ENCODE measurements at regions not wholly inside any gene's neighbourhood (a gene's known extent, or its start where the extent isn't known, plus 50 kb on each side); places are given as distances from the start of the nearest gene placed in this dataset.

DNA sequence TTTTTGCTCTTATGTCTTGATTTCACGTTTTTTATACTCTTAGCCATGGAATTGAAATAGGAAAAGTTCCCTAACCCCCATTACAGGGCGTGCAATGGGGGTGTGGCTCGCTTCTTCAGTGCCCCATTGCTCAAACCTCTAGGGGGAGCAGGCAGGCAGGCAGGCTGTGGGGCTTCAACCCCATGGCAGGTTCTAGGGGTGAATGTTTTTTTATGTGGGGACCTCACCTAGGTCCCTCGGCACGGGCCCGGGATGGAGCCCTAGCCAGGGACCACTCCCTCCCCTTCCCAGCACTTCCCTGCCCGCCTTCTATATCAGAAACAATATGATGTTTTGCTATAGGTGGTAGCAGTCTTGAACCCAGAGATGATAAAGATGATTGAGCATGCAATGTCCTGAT lies 221.3 kb upstream of the SMC2 start:
- no peak overlapping the region for H3K4me3 ChIP-seq (ENCODE audit: control insufficient read depth in 2 of 3, extremely low read depth in 1 of 3, insufficient read depth in 2 of 3, low read depth in 1 of 3, low read length in 3 of 3)
- H3K4me1 ChIP-seq (ENCODE audit: control insufficient read depth, extremely low read depth, insufficient read depth, low read length): no peaks in the 10 kb centered on the region
- H3K36me3 ChIP-seq (ENCODE audit: control insufficient read depth in 2 of 2, extremely low read depth in 1 of 2, insufficient read depth in 2 of 2, low read length in 2 of 2): no peaks in the 10 kb centered on the region
- no peaks in the 10 kb centered on the region for H3K9me3 ChIP-seq (ENCODE audit: control insufficient read depth, low read depth, low read length)
- no peak overlapping the region for H3K27ac ChIP-seq (ENCODE audit: control insufficient read depth, insufficient read depth, low read length)
- H3K4me2 ChIP-seq (ENCODE audit: control insufficient read depth, extremely low read depth, insufficient read depth, low read depth, low read length): no peak overlapping the region
- H3K27me3 ChIP-seq (ENCODE audit: control insufficient read depth, extremely low read depth, insufficient read depth, low read length): no peaks in the 10 kb centered on the region
- H4K20me1 ChIP-seq (ENCODE audit: control insufficient read depth, extremely low read depth, insufficient read depth, low read length): no peaks in the 10 kb centered on the region
- H3K79me2 ChIP-seq (ENCODE audit: control insufficient read depth, insufficient read depth, low read length): no peaks in the 10 kb centered on the region
- no peak overlapping the region for H2AFZ ChIP-seq (ENCODE audit: control insufficient read depth, low read length)
- no peak overlapping the region for H3K9ac ChIP-seq (ENCODE audit: control insufficient read depth, extremely low read depth, insufficient read depth, low read length)
- H3K9me1 ChIP-seq (ENCODE audit: control insufficient read depth, extremely low read depth, insufficient read depth, low read length): no peaks in the 10 kb centered on the region
- dilution Hi-C loops (cut with MboI; ENCODE audit: extremely low pct_ligation_motif_present, low sequenced_read_pairs): no loop called here
- no peak for DNase-seq (ENCODE audit: low read depth, low spot score)
- TF ChIP-seq, protein P1, sequence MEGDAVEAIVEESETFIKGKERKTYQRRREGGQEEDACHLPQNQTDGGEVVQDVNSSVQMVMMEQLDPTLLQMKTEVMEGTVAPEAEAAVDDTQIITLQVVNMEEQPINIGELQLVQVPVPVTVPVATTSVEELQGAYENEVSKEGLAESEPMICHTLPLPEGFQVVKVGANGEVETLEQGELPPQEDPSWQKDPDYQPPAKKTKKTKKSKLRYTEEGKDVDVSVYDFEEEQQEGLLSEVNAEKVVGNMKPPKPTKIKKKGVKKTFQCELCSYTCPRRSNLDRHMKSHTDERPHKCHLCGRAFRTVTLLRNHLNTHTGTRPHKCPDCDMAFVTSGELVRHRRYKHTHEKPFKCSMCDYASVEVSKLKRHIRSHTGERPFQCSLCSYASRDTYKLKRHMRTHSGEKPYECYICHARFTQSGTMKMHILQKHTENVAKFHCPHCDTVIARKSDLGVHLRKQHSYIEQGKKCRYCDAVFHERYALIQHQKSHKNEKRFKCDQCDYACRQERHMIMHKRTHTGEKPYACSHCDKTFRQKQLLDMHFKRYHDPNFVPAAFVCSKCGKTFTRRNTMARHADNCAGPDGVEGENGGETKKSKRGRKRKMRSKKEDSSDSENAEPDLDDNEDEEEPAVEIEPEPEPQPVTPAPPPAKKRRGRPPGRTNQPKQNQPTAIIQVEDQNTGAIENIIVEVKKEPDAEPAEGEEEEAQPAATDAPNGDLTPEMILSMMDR (optimal IDR thresholded peaks at IDR 0.05 in 1 of 3, IDR thresholded peaks at IDR 0.05 in 1 of 3, conservative IDR thresholded peaks at IDR 0.05 in 1 of 3; ENCODE audit: extremely low read depth in 1 of 3, insufficient read depth in 2 of 3, low read length in 3 of 3): no peak
- no peak for TF ChIP-seq EZH2 (IDR thresholded peaks at IDR 0.05; ENCODE audit: low read length)
- FAIRE-seq: no peak

DNA sequence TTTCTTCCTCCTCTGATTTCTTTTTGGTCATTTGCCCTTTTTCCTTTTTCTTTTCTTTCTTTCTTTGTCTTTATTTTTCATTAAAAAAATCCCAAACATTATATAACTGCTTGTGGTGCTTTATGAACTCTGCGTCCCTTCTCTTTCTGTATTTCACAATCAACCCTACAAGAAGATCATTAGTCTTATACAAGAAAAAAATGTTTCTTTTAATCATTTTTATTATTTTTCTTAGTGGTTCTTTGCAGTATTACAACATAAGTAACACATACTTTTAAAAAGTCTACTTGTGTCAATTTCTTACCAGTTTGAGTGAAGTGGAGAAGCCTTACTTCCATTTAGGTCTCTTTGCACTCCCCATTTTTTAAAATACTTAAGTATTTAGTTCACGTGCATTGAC lies 212.7 kb upstream of the SMC2 start:
- no peak for DNase-seq (ENCODE audit: low read depth, low spot score)
- Histone ChIP-seq H3K4me3 (ENCODE audit: control insufficient read depth in 2 of 3, extremely low read depth in 1 of 3, insufficient read depth in 2 of 3, low read depth in 1 of 3, low read length in 3 of 3) (no peak overlapping the region), H3K27me3 (ENCODE audit: control insufficient read depth, extremely low read depth, insufficient read depth, low read length) (no peaks in the 10 kb centered on the region), H3K79me2 (ENCODE audit: control insufficient read depth, insufficient read depth, low read length) (no peaks in the 10 kb centered on the region), H3K9ac (ENCODE audit: control insufficient read depth, extremely low read depth, insufficient read depth, low read length) (no peak overlapping the region), H3K4me2 (ENCODE audit: control insufficient read depth, extremely low read depth, insufficient read depth, low read depth, low read length) (no peak overlapping the region), H3K36me3 (ENCODE audit: control insufficient read depth in 2 of 2, extremely low read depth in 1 of 2, insufficient read depth in 2 of 2, low read length in 2 of 2) (no peaks in the 10 kb centered on the region), H3K9me3 (ENCODE audit: control insufficient read depth, low read depth, low read length) (no peaks in the 10 kb centered on the region), H3K9me1 (ENCODE audit: control insufficient read depth, extremely low read depth, insufficient read depth, low read length) (no peaks in the 10 kb centered on the region), H2AFZ (ENCODE audit: control insufficient read depth, low read length) (no peak overlapping the region), H3K4me1 (ENCODE audit: control insufficient read depth, extremely low read depth, insufficient read depth, low read length) (no peaks in the 10 kb centered on the region), H4K20me1 (ENCODE audit: control insufficient read depth, extremely low read depth, insufficient read depth, low read length) (no peaks in the 10 kb centered on the region), H3K27ac (ENCODE audit: control insufficient read depth, insufficient read depth, low read length) (no peak overlapping the region)
- TF ChIP-seq, protein P1 (optimal IDR thresholded peaks at IDR 0.05 in 1 of 3, IDR thresholded peaks at IDR 0.05 in 1 of 3, conservative IDR thresholded peaks at IDR 0.05 in 1 of 3; ENCODE audit: extremely low read depth in 1 of 3, insufficient read depth in 2 of 3, low read length in 3 of 3): no peak
- no peak for TF ChIP-seq EZH2 (IDR thresholded peaks at IDR 0.05; ENCODE audit: low read length)
- no peak for FAIRE-seq
- dilution Hi-C loops (cut with MboI; ENCODE audit: extremely low pct_ligation_motif_present, low sequenced_read_pairs): no loop called here

Data from keratinocyte (primary cell).